DOHH2 (cell line): ENCODE measurements at regions not wholly inside any gene's neighbourhood (a gene's known extent, or its start where the extent isn't known, plus 50 kb on each side); places are given as distances from the start of the nearest gene placed in this dataset.

Source experiments
- H3F3A ChIP-seq: fragments of 200-600 bp; sonication (generic), shearing (Covaris generic); 2 replicates; pipeline ENCODE4 v1.6.0; 2016; ENCODE audit warnings: antibody characterized with exemption, mild to moderate bottlenecking; ENCODE audit not compliant: control insufficient read depth, insufficient read depth
- H3K27ac ChIP-seq: fragments of 200-600 bp; sonication (generic); 2 replicates; pipeline ENCODE4 v1.5.1; 2014; ENCODE audit warnings: low read depth, mild to moderate bottlenecking, low read length, moderate library complexity
- H3K27me3 ChIP-seq: fragments of 200-600 bp; sonication (generic); 2 replicates; pipeline ENCODE4 v1.6.1; 2014; ENCODE audit warnings: mild to moderate bottlenecking, low read length, mixed read lengths; ENCODE audit not compliant: control insufficient read depth
- H3K36me3 ChIP-seq: fragments of 200-600 bp; sonication (generic); 2 replicates; pipeline ENCODE4 v1.6.1; 2014; ENCODE audit warnings: mild to moderate bottlenecking, low read length, moderate library complexity, mixed read lengths; ENCODE audit not compliant: control insufficient read depth
- H3K4me1 ChIP-seq: fragments of 200-600 bp; sonication (generic); 2 replicates; pipeline ENCODE4 v1.6.1; 2014; ENCODE audit warnings: mild to moderate bottlenecking, low read length, mixed read lengths; ENCODE audit not compliant: control insufficient read depth
- H3K4me2 ChIP-seq: fragments of 200-600 bp; sonication (generic); 2 replicates; pipeline ENCODE4 v1.6.0; 2014; ENCODE audit warnings: mild to moderate bottlenecking, low read length, moderate library complexity
- H3K4me3 ChIP-seq: fragments of 200-600 bp; sonication (generic); 2 replicates; pipeline ENCODE4 v1.5.1; 2014; ENCODE audit warnings: mild to moderate bottlenecking, low read length, mixed read lengths
- H3K79me2 ChIP-seq: fragments of 200-600 bp; sonication (generic); 2 replicates; pipeline ENCODE4 v1.6.1; 2014; ENCODE audit warnings: mild to moderate bottlenecking, low read length, mixed read lengths; ENCODE audit not compliant: control insufficient read depth
- H3K9me2 ChIP-seq: fragments of 200-600 bp; sonication (generic); replicated peaks from 2 replicates; pipeline ENCODE4 v1.6.1; 2014; ENCODE audit warnings: mild to moderate bottlenecking, low read length, mixed read lengths; ENCODE audit not compliant: control insufficient read depth
- H3K9me3 ChIP-seq: fragments of 200-600 bp; sonication (generic); 2 replicates; pipeline ENCODE4 v1.6.1; 2014; ENCODE audit warnings: antibody characterized with exemption, low read length, mixed read lengths; ENCODE audit not compliant: control insufficient read depth, insufficient read depth
- H4K20me1 ChIP-seq: fragments of 200-600 bp; sonication (generic); 2 replicates; pipeline ENCODE4 v1.6.0; 2014; ENCODE audit warnings: low read depth, mild to moderate bottlenecking, antibody characterized with exemption, low read length, moderate library complexity; ENCODE audit not compliant: control insufficient read depth, insufficient read depth
- EZH2phosphoT487 ChIP-seq: fragments of 200-600 bp; sonication (generic); IDR thresholded peaks from 2 replicates; pipeline ENCODE4 v1.6.1; 2017; ENCODE audit warnings: borderline replicate concordance, mild to moderate bottlenecking, antibody characterized with exemption, low read length, moderate library complexity, mixed read lengths
- TF ChIP-seq, protein P1 (sequence below): fragments of 200-600 bp; sonication (generic); IDR thresholded peaks from one replicate; pipeline ENCODE4 v1.5.1; 2014; ENCODE audit warnings: antibody characterized with exemption, mild to moderate bottlenecking, low read depth, low read length; ENCODE audit not compliant: poor library complexity, severe bottlenecking

DNA sequence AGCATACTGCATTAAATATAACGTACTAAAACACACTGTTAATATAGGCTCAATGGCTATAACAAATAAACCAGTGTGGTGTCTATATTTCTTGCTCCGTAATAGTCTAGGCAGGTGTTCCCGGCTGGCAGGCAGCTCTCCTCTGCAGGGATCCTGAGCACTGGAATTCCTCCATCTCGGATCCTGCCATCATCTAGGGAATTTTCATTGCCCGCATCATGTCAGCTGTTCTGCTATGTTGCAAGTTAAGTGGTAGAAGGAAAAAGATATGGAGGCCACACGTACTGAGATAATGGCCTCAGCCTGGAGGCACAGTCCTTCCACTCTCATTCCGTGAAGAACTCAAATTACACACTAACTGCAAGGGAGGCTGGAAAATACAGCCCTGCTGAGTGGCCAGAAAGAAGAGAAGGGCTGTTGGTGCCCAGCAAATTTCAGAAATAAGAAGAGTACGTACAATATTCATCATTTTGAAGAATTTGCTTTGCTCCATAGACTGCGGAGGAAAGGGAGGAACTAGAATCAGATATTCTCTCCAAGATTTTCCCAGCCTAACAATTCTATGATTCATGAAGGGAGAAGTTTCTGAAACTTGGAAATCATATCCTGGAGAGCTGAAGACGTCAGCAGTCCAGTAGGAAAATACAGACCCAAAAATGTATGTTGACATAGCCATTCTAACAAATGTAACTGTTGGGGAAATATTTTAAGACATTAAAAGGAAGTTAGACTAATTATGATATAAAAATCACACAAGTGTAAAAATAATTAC is 263.3 kb downstream of the MRPL39 start:
- Histone ChIP-seq H3F3A (no peaks in the 10 kb centered on the region), H3K4me3 (no peak overlapping the region), H3K9me3 (no peaks in the 10 kb centered on the region), H3K27ac (no peak overlapping the region), H3K36me3 (no peaks in the 10 kb centered on the region), H3K79me2 (no peaks in the 10 kb centered on the region), H3K4me2 (no peak overlapping the region), H4K20me1 (no peaks in the 10 kb centered on the region), H3K27me3 (no peaks in the 10 kb centered on the region), H3K4me1 (no peaks in the 10 kb centered on the region), H3K9me2 (no peaks in the 10 kb centered on the region; the same call in 1 of the 2 replicates)
- TF ChIP-seq, protein P1, sequence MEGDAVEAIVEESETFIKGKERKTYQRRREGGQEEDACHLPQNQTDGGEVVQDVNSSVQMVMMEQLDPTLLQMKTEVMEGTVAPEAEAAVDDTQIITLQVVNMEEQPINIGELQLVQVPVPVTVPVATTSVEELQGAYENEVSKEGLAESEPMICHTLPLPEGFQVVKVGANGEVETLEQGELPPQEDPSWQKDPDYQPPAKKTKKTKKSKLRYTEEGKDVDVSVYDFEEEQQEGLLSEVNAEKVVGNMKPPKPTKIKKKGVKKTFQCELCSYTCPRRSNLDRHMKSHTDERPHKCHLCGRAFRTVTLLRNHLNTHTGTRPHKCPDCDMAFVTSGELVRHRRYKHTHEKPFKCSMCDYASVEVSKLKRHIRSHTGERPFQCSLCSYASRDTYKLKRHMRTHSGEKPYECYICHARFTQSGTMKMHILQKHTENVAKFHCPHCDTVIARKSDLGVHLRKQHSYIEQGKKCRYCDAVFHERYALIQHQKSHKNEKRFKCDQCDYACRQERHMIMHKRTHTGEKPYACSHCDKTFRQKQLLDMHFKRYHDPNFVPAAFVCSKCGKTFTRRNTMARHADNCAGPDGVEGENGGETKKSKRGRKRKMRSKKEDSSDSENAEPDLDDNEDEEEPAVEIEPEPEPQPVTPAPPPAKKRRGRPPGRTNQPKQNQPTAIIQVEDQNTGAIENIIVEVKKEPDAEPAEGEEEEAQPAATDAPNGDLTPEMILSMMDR: no peak
- no peak for TF ChIP-seq EZH2phosphoT487

DNA sequence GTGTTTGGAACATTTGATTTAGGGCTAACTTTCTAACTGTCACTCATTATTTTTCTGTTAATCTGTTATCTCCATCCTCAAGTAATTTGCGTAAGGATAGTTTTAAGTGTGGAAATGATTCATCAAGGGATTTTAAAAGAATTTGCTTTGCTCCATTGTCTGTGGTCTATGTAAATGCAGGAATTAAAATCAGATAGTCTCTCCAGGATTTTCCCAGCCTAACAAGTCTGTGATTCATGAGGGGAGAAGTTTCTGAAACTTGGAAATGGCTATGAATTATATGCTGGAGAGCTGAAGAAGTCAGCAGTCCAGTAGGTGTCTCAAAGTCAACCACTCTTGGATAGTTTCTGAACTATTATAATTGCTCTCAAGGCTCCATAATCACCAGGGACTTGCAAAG is 264.5 kb downstream of the MRPL39 start:
- H3K27ac ChIP-seq: no peak overlapping the region

DNA sequence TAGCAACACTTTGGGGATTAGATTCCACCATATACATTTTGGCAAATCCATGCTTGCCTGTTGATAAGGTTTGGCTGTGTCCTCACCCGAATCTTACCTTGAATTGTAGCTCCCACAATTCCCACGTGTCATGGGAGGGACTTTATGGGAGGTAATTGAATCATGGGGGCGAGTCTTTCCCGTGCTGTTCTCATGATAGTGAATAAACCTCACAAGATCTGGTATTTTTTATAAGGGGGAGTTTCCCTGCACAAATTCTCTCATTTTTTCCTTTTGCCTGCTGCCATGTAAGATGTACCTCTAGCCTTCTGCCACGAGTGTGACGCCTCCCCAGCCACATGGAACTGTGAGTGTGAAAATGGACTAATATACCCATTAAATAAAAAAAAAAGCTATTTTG is 265.3 kb downstream of the MRPL39 start:
- Histone ChIP-seq H3K36me3 (no peaks in the 10 kb centered on the region), H3K27me3 (no peaks in the 10 kb centered on the region), H3K27ac (no peak overlapping the region), H3K9me3 (no peaks in the 10 kb centered on the region), H3K4me1 (no peaks in the 10 kb centered on the region), H3K4me3 (no peak overlapping the region), H3K9me2 (no peaks in the 10 kb centered on the region; the same call in 1 of the 2 replicates), H3K79me2 (no peaks in the 10 kb centered on the region), H3F3A (no peaks in the 10 kb centered on the region), H4K20me1 (no peaks in the 10 kb centered on the region), H3K4me2 (no peak overlapping the region)
- TF ChIP-seq, protein P1: no peak
- TF ChIP-seq EZH2phosphoT487: no peak

More for the DNA sequence above, 264.5 kb downstream of the MRPL39 start:
- Histone ChIP-seq H3K27me3 (no peaks in the 10 kb centered on the region), H3F3A (no peaks in the 10 kb centered on the region), H3K4me3 (no peak overlapping the region), H3K4me1 (no peaks in the 10 kb centered on the region), H3K9me3 (no peaks in the 10 kb centered on the region), H3K79me2 (no peaks in the 10 kb centered on the region), H4K20me1 (no peaks in the 10 kb centered on the region), H3K9me2 (no peaks in the 10 kb centered on the region; the same call in 1 of the 2 replicates), H3K36me3 (no peaks in the 10 kb centered on the region), H3K4me2 (no peak overlapping the region)
- no peak for TF ChIP-seq EZH2phosphoT487
- TF ChIP-seq, protein P1: no peak
